ENCODE measurements at regions not wholly inside any gene's neighbourhood (a gene's known extent, or its start where the extent isn't known, plus 50 kb on each side); places are given as distances from the start of the nearest gene placed in this dataset.
"Not testable (repeated sequence)": the region's sequence is repeated elsewhere in the genome, so short reads cannot be mapped to it uniquely, and the experiment has no call there.

DNA sequence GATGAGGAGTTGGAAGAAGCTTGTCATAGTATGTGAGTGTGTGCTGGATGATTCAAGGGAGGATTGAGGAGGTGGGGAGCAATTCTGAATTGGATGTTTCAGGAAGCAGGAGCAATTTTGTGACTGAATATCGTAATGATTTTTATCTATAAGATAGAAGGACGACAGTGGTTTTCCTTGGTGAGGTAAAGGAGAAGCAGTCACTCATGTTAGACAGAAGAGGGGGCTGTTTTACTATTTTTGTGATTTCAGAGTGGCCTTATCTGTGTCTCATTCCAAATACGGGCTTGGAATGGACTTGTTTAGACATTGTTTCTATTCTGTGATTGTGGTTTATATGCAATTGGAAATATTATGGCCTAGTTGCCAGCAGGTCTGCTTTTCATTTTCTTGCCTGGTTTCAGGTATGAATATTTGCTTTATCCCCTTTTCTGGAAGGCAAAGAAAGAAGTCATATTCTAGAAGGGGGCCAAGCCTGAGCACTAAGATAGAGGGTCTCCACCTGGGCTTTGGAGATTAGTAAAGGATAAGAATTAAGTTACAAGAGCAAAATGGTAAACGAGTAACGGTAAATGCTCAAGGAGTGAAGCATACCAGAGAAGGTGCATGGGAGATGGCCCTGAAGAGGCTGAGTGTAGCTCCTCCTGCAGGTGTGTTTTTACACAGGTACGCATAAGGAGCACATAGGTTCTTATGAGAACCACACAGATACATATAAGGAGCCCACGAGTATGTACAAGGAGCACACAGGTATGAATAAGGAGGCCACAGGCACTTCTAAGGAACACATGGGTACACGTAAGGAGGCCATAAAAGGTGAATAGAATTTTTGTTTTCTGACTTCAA, 124.6 kb upstream of the KCNAB1 start:
- 59 to 60% methylated on average over 8 of the region's 8 CpGs for WGBS, 2 donors
- no peak for DNase-seq (ENCODE audit: low spot score in 2 of 2)
- Histone ChIP-seq H3K4me1 (peaks cover 0 to 9% (median 0%) of the 10 kb centered on the region in 4 donors), H3K9me3 (peaks cover 0 to 16% (median 0%) of the 10 kb centered on the region in 4 donors), H3K27ac (no peak overlapping the region), H3K4me3 (no peak overlapping the region), H3K27me3 (no peaks in the 10 kb centered on the region), H3K36me3 (no peaks in the 10 kb centered on the region)
- TF ChIP-seq POLR2A (IDR thresholded peaks at IDR 0.05): no peak
- TF ChIP-seq, protein P1, sequence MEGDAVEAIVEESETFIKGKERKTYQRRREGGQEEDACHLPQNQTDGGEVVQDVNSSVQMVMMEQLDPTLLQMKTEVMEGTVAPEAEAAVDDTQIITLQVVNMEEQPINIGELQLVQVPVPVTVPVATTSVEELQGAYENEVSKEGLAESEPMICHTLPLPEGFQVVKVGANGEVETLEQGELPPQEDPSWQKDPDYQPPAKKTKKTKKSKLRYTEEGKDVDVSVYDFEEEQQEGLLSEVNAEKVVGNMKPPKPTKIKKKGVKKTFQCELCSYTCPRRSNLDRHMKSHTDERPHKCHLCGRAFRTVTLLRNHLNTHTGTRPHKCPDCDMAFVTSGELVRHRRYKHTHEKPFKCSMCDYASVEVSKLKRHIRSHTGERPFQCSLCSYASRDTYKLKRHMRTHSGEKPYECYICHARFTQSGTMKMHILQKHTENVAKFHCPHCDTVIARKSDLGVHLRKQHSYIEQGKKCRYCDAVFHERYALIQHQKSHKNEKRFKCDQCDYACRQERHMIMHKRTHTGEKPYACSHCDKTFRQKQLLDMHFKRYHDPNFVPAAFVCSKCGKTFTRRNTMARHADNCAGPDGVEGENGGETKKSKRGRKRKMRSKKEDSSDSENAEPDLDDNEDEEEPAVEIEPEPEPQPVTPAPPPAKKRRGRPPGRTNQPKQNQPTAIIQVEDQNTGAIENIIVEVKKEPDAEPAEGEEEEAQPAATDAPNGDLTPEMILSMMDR (IDR thresholded peaks at IDR 0.05): peak in 2 of 5 experiments; percentile 17 to 23

DNA sequence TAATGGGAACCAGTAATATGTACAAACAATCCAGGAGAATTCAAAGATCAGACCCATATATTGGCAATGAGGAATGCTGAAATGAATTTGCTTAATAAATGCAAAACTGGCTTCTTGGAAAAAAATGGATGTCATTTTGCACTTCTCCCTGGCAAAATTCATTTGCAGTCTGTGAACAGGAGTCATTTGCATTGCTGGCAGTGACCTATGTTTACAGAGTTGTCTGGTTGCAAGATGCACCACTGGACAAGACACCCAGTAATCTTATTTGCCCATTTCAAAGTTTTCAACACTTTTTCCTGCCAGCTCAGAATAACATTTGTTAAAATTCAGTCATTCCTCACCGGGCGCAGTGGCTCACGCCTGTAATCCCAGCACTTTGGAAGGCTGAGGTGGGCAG, 123.5 kb upstream of the KCNAB1 start:
- Histone ChIP-seq H3K4me3 (no peak overlapping the region), H3K27ac (no peak overlapping the region), H3K4me1 (no peaks in the 10 kb centered on the region), H3K9me3 (peaks cover 0 to 16% (median 0%) of the 10 kb centered on the region in 4 donors), H3K27me3 (no peaks in the 10 kb centered on the region), H3K36me3 (no peaks in the 10 kb centered on the region)
- DNase-seq (ENCODE audit: low spot score in 2 of 2): no peak
- 60 to 97% methylated on average over 3 of the region's 3 CpGs for WGBS, 2 donors
- no peak for TF ChIP-seq POLR2A (IDR thresholded peaks at IDR 0.05)
- TF ChIP-seq EP300 (IDR thresholded peaks at IDR 0.05): no peak
- TF ChIP-seq, protein P1 (IDR thresholded peaks at IDR 0.05): no peak

DNA sequence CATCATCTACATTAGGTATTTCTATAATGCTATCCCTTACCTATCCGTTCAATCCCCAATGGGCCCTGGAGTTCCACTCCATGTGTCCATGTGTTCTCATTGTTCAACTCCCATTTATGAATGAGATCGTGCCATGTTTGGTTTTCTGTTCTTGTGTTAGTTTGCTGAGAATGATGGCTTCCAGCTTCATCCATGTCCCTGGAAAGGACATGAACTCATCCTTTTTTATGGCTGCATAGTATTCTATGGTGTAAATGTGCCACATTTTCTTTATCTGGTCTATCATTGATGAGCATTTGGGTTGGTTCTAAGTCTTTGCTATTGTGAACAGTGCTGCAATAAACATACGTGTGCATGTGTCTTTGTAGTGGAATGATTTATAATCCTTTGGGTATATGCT, 122.2 kb upstream of the KCNAB1 start:
- H3K9me3 ChIP-seq: peaks cover 0 to 16% (median 0%) of the 10 kb centered on the region in 4 donors
- H3K4me3 ChIP-seq; H3K36me3 ChIP-seq; H3K4me1 ChIP-seq; H3K27ac ChIP-seq; DNase-seq (ENCODE audit: low spot score in 2 of 2); H3K27me3 ChIP-seq: not testable (repeated sequence)
- WGBS, 2 donors: 93 to 96% methylated on average over 3 of the region's 3 CpGs

DNA sequence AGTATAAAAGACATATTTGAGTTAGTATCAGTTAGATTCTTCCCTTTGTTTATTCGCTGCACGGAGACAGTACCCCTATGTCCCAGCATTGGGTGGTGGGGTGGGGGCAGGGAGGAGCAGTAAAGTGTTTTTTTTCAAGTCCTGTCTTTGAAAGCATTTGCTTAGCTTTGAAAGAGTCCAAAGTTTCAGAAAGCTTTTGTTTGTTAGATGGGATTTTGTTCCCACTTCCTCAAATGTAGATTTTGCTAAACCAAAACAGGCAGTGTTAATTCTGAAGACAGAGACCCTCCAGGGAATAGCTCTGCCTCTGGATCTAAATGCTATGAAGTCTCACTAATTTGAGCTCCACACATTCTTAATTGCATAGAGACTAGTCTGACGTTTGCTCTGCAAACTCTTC, 114.6 kb upstream of the KCNAB1 start:
- TF ChIP-seq POLR2A (IDR thresholded peaks at IDR 0.05) (no peak), EP300 (IDR thresholded peaks at IDR 0.05) (no peak)
- TF ChIP-seq, protein P1 (IDR thresholded peaks at IDR 0.05): no peak
- no peaks in the 10 kb centered on the region for H3K9me3 ChIP-seq
- no peaks in the 10 kb centered on the region for H3K36me3 ChIP-seq
- no peak for DNase-seq (ENCODE audit: low spot score in 2 of 2)
- no peaks in the 10 kb centered on the region for H3K27me3 ChIP-seq
- H3K27ac ChIP-seq: no peak overlapping the region
- no peak overlapping the region for H3K4me3 ChIP-seq
- 30 to 33% methylated on average over 3 of the region's 3 CpGs for WGBS, 2 donors
- no peaks in the 10 kb centered on the region for H3K4me1 ChIP-seq

DNA sequence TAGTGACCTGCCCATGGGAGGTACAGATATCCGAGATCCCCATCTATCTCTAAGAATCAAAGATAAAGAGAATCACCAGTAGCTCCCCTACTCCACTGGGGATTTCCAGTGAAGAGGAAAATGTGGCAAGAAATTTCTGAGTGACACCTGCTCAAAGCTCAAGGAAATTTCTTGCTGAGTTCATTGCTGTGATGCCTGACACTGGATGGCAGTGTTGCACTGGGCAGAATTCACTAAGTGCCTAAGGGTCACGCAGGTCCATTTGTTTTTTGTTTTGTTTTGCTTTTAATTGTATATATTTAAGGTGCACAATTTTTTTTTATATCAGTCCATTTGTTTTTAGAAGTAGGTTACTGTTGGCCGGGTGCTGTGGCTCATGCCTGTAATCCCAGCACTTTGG, 109.5 kb upstream of the KCNAB1 start:
- no peak for DNase-seq (ENCODE audit: low spot score in 2 of 2)
- Histone ChIP-seq H3K36me3 (no peaks in the 10 kb centered on the region), H3K4me1 (no peaks in the 10 kb centered on the region), H3K27ac (no peak overlapping the region), H3K27me3 (no peaks in the 10 kb centered on the region), H3K9me3 (no peaks in the 10 kb centered on the region), H3K4me3 (no peak overlapping the region)
- no peak for TF ChIP-seq POLR2A (IDR thresholded peaks at IDR 0.05)
- TF ChIP-seq, protein P1 (IDR thresholded peaks at IDR 0.05): peak in 2 of 5 experiments; percentile 12 to 25
- 37 to 40% methylated on average over 3 of the region's 3 CpGs for WGBS, 2 donors
